GM23248 (cell line): ENCODE measurements at regions not wholly inside any gene's neighbourhood (a gene's known extent, or its start where the extent isn't known, plus 50 kb on each side); places are given as distances from the start of the nearest gene placed in this dataset.

Experiments used
- EZH2 ChIP-seq: fragments of 200-600 bp; sonication (generic); IDR thresholded peaks from 2 replicates; pipeline ENCODE4 v1.6.1; 2018; ENCODE audit warnings: antibody characterized with exemption, mild to moderate bottlenecking; ENCODE audit not compliant: insufficient read depth, poor library complexity, severe bottlenecking
- EZH2phosphoT487 ChIP-seq: fragments of 200-600 bp; sonication (generic); IDR thresholded peaks from 2 replicates; pipeline ENCODE4 v1.6.1; 2018; ENCODE audit warnings: antibody characterized with exemption, moderate library complexity, mild to moderate bottlenecking, low read depth; ENCODE audit not compliant: insufficient read depth

GRCh38 chr7:55624813-55625212 lies 52.5 kb upstream of the VOPP1 start:
- TF ChIP-seq EZH2 (no peak), EZH2phosphoT487 (no peak)
